ENCODE measurements at regions not wholly inside any gene's neighbourhood (a gene's known extent, or its start where the extent isn't known, plus 50 kb on each side); places are given as distances from the start of the nearest gene placed in this dataset.
"Not testable (repeated sequence)": the region's sequence is repeated elsewhere in the genome, so short reads cannot be mapped to it uniquely, and the experiment has no call there.

DNA sequence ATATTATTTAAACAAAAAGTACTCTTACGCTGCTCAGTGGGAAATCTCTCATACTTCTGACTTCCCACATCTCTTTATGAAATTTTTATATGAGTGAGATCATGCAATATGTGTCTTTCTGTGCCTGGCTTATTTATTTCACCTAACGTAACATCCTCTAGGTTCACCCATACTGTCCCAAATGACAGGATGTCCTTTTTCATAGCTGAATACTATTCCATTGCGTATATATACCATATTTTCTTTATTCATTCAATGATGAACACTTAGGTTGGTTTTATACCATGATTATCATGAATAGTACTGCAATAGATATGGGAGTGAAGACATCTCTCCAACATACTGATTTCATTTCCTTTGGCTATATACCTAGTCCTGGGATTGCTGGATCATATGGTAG, 57.8 kb upstream of the TPP2 start:
- DNase-seq, result no peak
- no peaks in the 10 kb centered on the region for H3K4me1 Mint-ChIP-seq (ENCODE audit: low read depth, unreplicated experiment)
- H3K9me3 Mint-ChIP-seq (ENCODE audit: low read depth, unreplicated experiment), result no peaks in the 10 kb centered on the region
- no peaks in the 10 kb centered on the region for H3K27me3 Mint-ChIP-seq (ENCODE audit: unreplicated experiment)
- no peaks in the 10 kb centered on the region for H3K36me3 Mint-ChIP-seq (ENCODE audit: insufficient read depth, unreplicated experiment)
- TF ChIP-seq, protein P1, sequence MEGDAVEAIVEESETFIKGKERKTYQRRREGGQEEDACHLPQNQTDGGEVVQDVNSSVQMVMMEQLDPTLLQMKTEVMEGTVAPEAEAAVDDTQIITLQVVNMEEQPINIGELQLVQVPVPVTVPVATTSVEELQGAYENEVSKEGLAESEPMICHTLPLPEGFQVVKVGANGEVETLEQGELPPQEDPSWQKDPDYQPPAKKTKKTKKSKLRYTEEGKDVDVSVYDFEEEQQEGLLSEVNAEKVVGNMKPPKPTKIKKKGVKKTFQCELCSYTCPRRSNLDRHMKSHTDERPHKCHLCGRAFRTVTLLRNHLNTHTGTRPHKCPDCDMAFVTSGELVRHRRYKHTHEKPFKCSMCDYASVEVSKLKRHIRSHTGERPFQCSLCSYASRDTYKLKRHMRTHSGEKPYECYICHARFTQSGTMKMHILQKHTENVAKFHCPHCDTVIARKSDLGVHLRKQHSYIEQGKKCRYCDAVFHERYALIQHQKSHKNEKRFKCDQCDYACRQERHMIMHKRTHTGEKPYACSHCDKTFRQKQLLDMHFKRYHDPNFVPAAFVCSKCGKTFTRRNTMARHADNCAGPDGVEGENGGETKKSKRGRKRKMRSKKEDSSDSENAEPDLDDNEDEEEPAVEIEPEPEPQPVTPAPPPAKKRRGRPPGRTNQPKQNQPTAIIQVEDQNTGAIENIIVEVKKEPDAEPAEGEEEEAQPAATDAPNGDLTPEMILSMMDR (IDR thresholded peaks at IDR 0.05; ENCODE audit: unreplicated experiment), result no peak
- intact Hi-C loops (cut with micrococcal nuclease; ENCODE audit: unreplicated experiment), result no loop called here
- no TSS peak for BruUV-seq (replicated peaks)
- no peak overlapping the region for H3K27ac Mint-ChIP-seq (ENCODE audit: unreplicated experiment)
- no peak overlapping the region for H3K4me3 Mint-ChIP-seq (ENCODE audit: low read depth, unreplicated experiment)
- CTCF ChIA-PET, result no interaction called here

DNA sequence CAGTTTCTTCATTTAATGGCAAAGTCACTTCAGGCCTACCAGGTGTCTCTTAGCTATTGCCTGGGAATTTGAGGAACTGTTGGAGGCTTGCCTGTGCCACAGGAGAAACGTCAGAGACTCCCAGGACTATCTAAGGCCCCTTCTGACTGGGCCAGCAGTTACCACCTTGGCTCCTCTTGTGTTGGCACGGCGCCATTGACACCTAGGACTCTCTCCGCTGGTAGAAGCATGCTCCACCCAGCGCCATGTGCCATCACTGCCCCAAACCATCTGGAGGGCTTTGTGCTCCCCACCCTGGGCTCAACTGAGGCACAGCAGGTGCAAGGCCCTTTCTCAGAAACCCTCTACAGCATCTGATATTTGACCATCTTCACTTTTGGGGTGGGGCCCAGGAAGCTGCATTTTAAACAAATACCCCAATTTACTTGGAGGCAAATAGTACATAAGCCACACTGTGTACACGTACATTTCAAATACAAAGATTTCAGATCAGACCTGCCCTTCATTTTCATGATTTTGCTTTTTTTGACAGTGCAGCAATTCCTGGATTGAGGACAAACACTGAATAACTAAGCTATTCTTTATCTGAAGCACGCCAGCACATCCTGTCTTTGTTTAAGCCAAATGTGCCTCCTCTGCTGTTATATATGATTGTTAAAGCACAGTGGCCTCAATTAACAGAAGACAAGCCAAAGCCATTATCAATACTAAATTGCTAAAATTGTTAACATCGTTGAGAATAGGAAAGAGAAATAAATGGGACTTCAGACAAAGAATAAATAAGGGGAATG, 59.9 kb upstream of the TPP2 start:
- H3K36me3 Mint-ChIP-seq (ENCODE audit: insufficient read depth, unreplicated experiment), result no peaks in the 10 kb centered on the region
- CTCF ChIA-PET, result no interaction called here
- H3K9me3 Mint-ChIP-seq (ENCODE audit: low read depth, unreplicated experiment), result no peaks in the 10 kb centered on the region
- intact Hi-C loops (cut with micrococcal nuclease; ENCODE audit: unreplicated experiment), result no loop called here
- no peak overlapping the region for H3K27ac Mint-ChIP-seq (ENCODE audit: unreplicated experiment)
- H3K4me1 Mint-ChIP-seq (ENCODE audit: low read depth, unreplicated experiment), result no peaks in the 10 kb centered on the region
- H3K27me3 Mint-ChIP-seq (ENCODE audit: unreplicated experiment), result no peaks in the 10 kb centered on the region
- TF ChIP-seq, protein P1 (IDR thresholded peaks at IDR 0.05; ENCODE audit: unreplicated experiment), result no peak
- H3K4me3 Mint-ChIP-seq (ENCODE audit: low read depth, unreplicated experiment), result no peak overlapping the region
- no peak for DNase-seq
- no TSS peak for BruUV-seq (replicated peaks)

DNA sequence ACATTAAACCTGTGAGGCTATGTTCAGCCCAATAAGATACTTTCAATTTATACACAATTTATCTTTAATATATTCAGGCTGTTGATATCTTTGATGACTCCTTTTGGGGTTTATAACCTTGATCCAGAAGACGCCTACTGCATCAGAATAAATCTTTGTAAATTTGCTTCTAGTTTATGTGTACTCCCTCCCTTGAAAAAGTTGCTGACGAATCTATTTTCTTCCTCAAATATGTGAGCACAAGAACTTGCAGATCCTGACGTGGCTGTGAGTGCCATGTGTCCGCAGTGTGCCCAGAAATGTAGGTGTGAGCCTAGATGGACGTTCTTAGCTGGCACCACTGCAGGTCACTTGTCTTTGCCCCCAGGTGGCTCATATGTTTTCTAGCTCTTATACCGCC, 60.6 kb upstream of the TPP2 start:
- CTCF ChIA-PET, result no interaction called here
- no TSS peak for BruUV-seq (replicated peaks)
- Mint-ChIP-seq H3K4me3 (ENCODE audit: low read depth, unreplicated experiment) (no peak overlapping the region), H3K27me3 (ENCODE audit: unreplicated experiment) (no peaks in the 10 kb centered on the region), H3K4me1 (ENCODE audit: low read depth, unreplicated experiment) (no peaks in the 10 kb centered on the region), H3K9me3 (ENCODE audit: low read depth, unreplicated experiment) (no peaks in the 10 kb centered on the region), H3K27ac (ENCODE audit: unreplicated experiment) (no peak overlapping the region), H3K36me3 (ENCODE audit: insufficient read depth, unreplicated experiment) (no peaks in the 10 kb centered on the region)
- DNase-seq, result no peak
- TF ChIP-seq, protein P1 (IDR thresholded peaks at IDR 0.05; ENCODE audit: unreplicated experiment), result no peak
- intact Hi-C loops (cut with micrococcal nuclease; ENCODE audit: unreplicated experiment), result no loop called here

DNA sequence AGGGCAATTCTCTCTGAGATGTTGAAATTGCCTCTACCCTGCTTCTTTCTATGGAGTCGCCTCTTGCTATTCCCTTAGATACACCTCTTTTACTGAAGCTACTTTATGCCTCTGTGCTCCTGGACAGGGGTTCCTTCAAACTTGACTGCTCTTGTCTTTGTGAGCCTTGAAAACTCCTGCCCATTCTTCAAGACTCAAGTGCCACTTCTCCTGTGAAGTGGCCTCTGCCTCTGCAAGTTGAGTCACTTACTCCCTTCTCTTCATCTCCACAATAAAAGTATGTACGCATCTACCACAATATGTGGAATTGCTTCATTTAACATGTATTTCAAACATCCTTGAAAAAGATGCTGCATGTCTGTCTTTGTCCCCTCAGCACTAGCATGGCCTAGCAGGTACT, 66.0 kb upstream of the TPP2 start:
- Mint-ChIP-seq H3K4me3 (ENCODE audit: low read depth, unreplicated experiment) (no peak overlapping the region), H3K4me1 (ENCODE audit: low read depth, unreplicated experiment) (no peaks in the 10 kb centered on the region), H3K9me3 (ENCODE audit: low read depth, unreplicated experiment) (no peaks in the 10 kb centered on the region), H3K36me3 (ENCODE audit: insufficient read depth, unreplicated experiment) (no peaks in the 10 kb centered on the region), H3K27me3 (ENCODE audit: unreplicated experiment) (no peaks in the 10 kb centered on the region), H3K27ac (ENCODE audit: unreplicated experiment) (no peak overlapping the region)
- CTCF ChIA-PET, result no interaction called here
- TF ChIP-seq, protein P1 (IDR thresholded peaks at IDR 0.05; ENCODE audit: unreplicated experiment), result no peak
- intact Hi-C loops (cut with micrococcal nuclease; ENCODE audit: unreplicated experiment), result no loop called here
- BruUV-seq (replicated peaks), result no TSS peak
- DNase-seq, result no peak

DNA sequence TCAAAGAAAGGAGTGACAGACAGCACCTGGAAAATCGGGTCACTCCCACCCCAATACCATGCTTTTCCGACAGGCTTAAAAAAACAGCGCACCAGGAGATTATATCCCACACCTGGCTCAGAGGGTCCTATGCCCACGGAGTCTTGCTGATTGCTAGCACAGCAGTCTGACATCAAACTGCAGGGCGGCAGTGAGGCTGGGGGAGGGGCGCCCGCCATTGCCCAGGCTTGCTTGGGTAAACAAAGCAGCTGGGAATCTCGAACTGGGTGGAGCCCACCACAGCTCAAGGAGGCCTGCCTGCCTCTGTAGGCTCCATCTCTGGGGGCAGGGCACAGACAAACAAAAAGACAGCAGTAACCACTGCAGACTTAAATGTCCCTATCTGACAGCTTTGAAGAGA, 74.5 kb upstream of the TPP2 start:
- DNase-seq; H3K27me3 Mint-ChIP-seq (ENCODE audit: unreplicated experiment); H3K4me3 Mint-ChIP-seq (ENCODE audit: low read depth, unreplicated experiment); H3K36me3 Mint-ChIP-seq (ENCODE audit: insufficient read depth, unreplicated experiment); BruUV-seq (replicated peaks); H3K27ac Mint-ChIP-seq (ENCODE audit: unreplicated experiment); H3K4me1 Mint-ChIP-seq (ENCODE audit: low read depth, unreplicated experiment); intact Hi-C loops (cut with micrococcal nuclease; ENCODE audit: unreplicated experiment); CTCF ChIA-PET; H3K9me3 Mint-ChIP-seq (ENCODE audit: low read depth, unreplicated experiment): not testable (repeated sequence)

All from Calu3 (cell line).